Endothelial cell of umbilical vein (primary cell): ENCODE measurements at regions not wholly inside any gene's neighbourhood (a gene's known extent, or its start where the extent isn't known, plus 50 kb on each side); places are given as distances from the start of the nearest gene placed in this dataset.

Experiments
- CTCF ChIP-seq, 2 donors: IDR thresholded peaks; 1 replicate in 1 of 2; 2 replicates in 1 of 2; pipeline ENCODE4 v1.5.1; 2011; ENCODE audit warnings: low read length in 2 of 2, mild to moderate bottlenecking in 2 of 2, moderate library complexity in 2 of 2, control low read depth in 1 of 2, inconsistent platforms in 1 of 2, low read depth in 1 of 2; ENCODE audit not compliant: insufficient read depth in 1 of 2; ENCODE audit errors: extremely low read depth in 1 of 2
- EZH2 ChIP-seq: IDR thresholded peaks from 2 replicates; pipeline ENCODE4 v1.6.1; 2012; ENCODE audit warnings: borderline replicate concordance, low read depth, mild to moderate bottlenecking, moderate library complexity, low read length, inconsistent platforms; ENCODE audit not compliant: severe bottlenecking
- MAX ChIP-seq: IDR thresholded peaks from 2 replicates; pipeline ENCODE4 v1.6.1; 2011; ENCODE audit not compliant: insufficient read depth, insufficient read length
- POLR2A ChIP-seq: IDR thresholded peaks from 2 replicates; pipeline ENCODE4 v1.6.1; 2012; ENCODE audit warnings: low read depth, mild to moderate bottlenecking, control low read depth, low read length

GRCh38 chr12:38411426-38411825, 94.9 kb downstream of the ALG10B start:
- no peak for TF ChIP-seq CTCF (IDR thresholded peaks at IDR 0.05; ENCODE audit: extremely low read depth in 1 of 2, insufficient read depth in 1 of 2, low read depth in 1 of 2, low read length in 2 of 2)
- TF ChIP-seq EZH2 = no peak
- no peak for TF ChIP-seq POLR2A
- TF ChIP-seq MAX = no peak
